Putamen (tissue), 1 donor: ENCODE measurements at regions not wholly inside any gene's neighbourhood (a gene's known extent, or its start where the extent isn't known, plus 50 kb on each side); places are given as distances from the start of the nearest gene placed in this dataset.

Experiments used
- DNase-seq: peaks from one replicate; pipeline ENCODE4 v3.0.0-alpha.2; 2016; ENCODE audit warnings: low spot score

GRCh38 chr14:75333606-75334548, 55.2 kb downstream of the FOS start:
- no peak for DNase-seq

- DNase-seq: no peak
Measured at GRCh38 chr14:75334549-75335051, 56.0 kb downstream of the FOS start.

- DNase-seq: peak; percentile 59
Measured at GRCh38 chr14:75335571-75335970, 56.9 kb downstream of the FOS start.

- DNase-seq: no peak
Measured at GRCh38 chr14:75338398-75338797, 59.8 kb downstream of the FOS start.

- DNase-seq: no peak
Measured at GRCh38 chr14:75339059-75339458, 60.4 kb downstream of the FOS start.

GRCh38 chr14:75340921-75341320, 62.3 kb downstream of the FOS start:
- peak; percentile 57 for DNase-seq

- peak; percentile 24 for DNase-seq
Measured at GRCh38 chr14:75341620-75342019, 63.0 kb downstream of the FOS start.

GRCh38 chr14:75342762-75343599, 64.4 kb downstream of the FOS start:
- DNase-seq: peak; percentile 70

- DNase-seq: no peak
Measured at GRCh38 chr14:75343911-75344310, 65.3 kb downstream of the FOS start.

GRCh38 chr14:75344411-75344810, 65.8 kb downstream of the FOS start:
- no peak for DNase-seq

- DNase-seq: no peak
Measured at GRCh38 chr14:75350505-75351060, 72.0 kb downstream of the FOS start.

- DNase-seq: no peak
Measured at GRCh38 chr14:75359098-75359497, 68.7 kb upstream of the JDP2 start.

- no peak for DNase-seq
Measured at GRCh38 chr14:75361041-75361440, 66.8 kb upstream of the JDP2 start.

GRCh38 chr14:75361751-75362433, 65.9 kb upstream of the JDP2 start:
- DNase-seq: no peak

- DNase-seq: no peak
Measured at GRCh38 chr14:75363130-75363529, 64.7 kb upstream of the JDP2 start.

- no peak for DNase-seq
Measured at GRCh38 chr14:75363570-75364227, 64.1 kb upstream of the JDP2 start.

- no peak for DNase-seq
Measured at GRCh38 chr14:75365116-75365515, 62.7 kb upstream of the JDP2 start.

GRCh38 chr14:75366963-75367362, 60.9 kb upstream of the JDP2 start:
- DNase-seq: no peak

- DNase-seq: no peak
Measured at GRCh38 chr14:75368333-75368732, 59.5 kb upstream of the JDP2 start.

- DNase-seq: no peak
Measured at GRCh38 chr14:75369506-75369905, 58.3 kb upstream of the JDP2 start.
